ELR (cell line): ENCODE measurements at regions not wholly inside any gene's neighbourhood (a gene's known extent, or its start where the extent isn't known, plus 50 kb on each side); places are given as distances from the start of the nearest gene placed in this dataset.
A peak's percentile ranks its signal among the peaks of the same experiment; 100 is the strongest.
"Not testable (repeated sequence)": the region's sequence is repeated elsewhere in the genome, so short reads cannot be mapped to it uniquely, and the experiment has no call there.

Source experiments
- DNase-seq: peaks from one replicate; pipeline ENCODE4 v3.0.0-alpha.2; 2015; ENCODE audit warnings: low read depth

DNA sequence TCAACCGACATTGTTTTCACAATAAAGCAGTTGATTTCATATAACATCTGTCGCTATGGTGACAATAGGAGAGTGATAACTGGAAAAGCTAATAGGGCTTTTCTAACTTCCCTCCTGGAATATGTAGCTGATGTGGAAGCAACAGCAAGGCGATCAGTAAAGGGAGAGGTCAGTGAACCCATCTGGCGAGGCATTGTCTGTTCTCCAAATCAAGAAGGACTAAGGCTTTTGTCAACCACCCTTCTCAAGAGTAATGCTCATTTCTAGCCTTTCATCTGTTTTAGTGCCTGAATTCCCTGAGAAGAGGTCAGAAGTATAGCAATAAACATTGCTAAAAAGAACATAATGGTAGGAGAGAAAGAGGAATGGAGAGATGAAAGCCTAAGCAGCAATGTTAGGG lies 201.3 kb downstream of the AKAP7 start:
- DNase-seq: no peak

DNA sequence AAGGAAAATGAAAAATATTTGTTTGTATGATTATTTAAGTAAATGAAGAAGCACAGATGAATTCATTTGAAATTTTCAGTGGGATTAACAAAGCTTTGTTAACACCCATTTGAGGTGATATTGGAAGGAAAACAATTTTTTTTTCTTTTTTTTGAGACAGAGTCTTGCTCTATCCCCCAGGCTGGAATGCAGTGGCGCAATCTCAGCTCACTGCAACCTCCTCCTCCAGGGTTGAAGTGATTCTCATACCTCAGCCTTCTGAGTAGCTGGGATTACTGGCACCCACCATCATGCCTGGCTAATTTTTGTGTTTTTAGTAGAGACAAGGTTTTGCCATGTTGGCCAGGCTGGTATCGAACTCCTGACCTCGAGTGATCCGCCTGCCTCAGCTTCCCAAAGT lies 211.6 kb downstream of the AKAP7 start:
- DNase-seq: not testable (repeated sequence)

DNA sequence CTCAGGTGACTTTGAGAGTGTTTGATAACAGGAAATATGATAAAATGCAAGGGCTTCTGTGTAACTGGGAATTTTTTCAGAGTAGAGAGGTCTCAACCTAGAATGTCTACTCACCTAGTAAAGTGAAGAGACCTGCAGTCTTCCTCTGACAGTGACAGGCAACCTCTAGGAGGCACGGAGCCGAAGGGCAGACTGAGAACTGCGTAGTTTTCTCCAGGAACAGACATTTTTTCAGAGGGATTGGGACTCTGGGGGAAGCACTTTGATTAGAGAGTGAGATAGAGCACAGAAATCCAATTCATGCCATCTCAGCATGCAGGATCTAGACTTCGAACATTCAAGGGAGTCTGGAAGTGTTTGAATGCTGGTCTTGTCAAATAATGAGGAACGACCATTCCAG lies 213.3 kb downstream of the AKAP7 start:
- no peak for DNase-seq

DNA sequence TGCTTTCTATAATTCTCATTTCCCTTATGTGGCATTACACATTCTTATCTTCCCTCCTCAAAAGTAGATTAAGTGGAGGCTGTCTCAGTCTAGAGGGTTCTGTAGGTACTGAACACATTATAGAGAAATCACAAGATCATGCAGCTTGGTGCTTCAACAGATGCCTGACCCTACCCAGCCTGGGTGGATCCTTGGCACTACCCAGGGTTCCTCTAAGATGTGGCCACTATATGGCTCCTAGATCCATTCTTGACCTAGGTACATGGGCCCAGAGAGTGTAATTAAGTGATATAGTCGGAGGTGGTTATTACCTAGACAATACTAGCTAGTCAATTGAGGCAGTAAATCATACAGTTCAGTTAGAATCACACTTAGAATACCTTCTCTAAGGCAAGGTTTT lies 213.9 kb downstream of the AKAP7 start:
- no peak for DNase-seq

DNA sequence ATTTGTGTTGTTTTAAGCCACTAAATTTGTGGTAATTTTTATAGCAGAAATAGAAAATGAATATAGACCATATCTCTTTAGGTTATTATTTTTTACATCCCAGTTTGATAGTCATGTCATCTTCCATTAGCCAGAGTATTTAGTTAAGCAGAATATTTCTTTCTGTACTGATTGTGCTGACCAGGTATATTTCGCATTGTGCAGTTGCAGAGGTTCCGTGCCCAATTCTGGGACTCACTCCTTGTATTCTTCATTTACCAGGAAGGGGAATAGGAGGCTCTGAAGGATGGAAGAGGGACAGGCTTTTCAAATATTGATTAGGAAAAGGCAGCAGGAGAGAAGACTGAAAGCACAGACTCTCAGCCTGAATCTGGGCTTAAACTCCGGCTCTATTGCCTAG lies 217.8 kb downstream of the AKAP7 start:
- no peak for DNase-seq

DNA sequence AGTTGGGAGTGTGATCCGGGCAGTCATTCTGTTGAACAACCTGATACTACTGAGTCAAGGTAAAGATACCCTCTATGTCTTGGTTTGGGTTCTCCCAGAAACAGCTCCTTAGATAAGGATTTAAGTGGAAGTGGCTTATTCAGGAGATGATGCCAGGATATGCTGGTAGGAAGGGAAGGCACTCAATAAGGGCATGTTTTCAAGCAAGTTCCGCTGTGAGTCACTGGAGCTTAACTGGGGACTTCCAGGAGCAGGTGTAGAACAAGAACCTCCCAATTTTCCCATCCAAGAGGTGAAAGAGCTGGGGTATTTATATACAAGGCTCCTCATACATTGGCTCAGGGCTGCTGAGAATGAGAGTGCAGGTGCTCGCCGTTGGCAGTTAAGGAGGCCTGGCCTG lies 218.6 kb downstream of the AKAP7 start:
- no peak for DNase-seq

DNA sequence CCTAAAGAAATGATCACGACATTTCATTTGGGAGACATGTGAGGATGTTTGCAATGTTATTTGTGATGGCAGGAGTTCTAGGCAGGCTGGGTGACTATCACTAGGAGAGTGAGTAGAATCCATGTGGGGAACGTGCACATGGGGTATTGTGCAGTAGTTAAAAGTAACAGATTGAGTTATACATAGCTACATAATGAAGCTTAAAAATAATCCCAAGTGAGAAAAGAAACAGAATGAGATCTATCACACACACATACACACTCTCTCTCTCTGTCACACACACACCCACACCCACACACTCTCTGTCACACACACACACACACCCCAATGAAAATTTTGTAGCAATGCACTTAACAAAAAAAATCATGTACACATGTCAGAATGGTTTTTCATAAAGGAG lies 218.7 kb upstream of the ARG1 start:
- no peak for DNase-seq

DNA sequence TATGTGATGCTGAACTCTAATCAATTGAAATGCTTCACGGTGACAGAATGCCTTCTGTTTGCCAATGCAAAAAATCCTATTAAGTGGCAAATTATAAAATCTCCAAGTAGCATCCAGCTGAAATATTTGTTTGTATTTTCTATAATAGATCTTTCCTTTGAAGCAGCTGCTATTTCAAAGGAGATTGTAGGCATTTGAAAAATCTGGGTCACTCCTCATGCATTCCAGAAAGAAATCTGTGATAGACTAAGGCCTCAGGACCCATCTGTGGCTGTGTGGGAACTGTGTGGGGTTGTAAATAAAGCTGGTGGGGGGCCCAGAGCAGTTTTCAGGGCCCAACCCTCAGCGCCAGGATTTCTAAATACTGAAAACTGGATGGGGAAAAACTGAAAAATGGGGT lies 216.9 kb upstream of the ARG1 start:
- no peak for DNase-seq

DNA sequence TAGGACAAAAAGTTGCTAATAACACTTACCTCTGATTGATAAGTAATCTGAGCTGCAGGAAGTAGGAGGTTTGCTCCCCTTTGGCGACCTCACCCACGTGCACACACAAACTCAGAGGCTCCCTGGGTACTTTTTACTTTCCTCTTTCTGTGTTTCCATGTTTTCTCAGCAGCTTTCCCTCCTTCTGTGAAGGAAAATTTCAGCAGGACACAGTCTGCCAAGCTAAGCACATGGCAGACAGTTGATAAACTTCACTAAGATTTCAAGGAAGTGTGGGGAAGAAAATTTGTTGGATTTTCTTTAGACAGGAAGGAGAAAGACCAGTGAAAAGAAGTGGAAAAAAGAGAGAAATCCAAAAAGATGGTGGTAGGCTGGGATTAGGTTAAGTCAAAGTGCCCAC lies 215.5 kb upstream of the ARG1 start:
- DNase-seq: no peak

DNA sequence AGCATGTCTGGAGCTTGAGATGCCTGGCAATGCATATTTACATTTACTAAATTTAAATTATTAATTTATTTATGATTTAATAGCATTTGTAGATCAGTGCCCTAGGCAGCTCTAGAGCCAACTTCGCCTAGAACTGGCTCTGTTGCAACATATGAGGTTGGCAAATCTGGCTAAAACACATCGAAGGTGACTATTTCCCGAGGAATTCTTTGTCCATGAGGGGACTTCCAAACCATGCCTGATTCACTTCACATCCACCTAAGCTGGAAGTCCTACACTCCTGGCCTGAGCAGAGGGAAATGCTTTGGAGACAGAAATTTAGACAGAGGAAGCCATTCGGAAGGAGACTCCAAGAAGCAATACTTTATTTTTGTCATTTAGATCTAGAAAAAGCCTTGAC lies 211.0 kb upstream of the ARG1 start:
- DNase-seq: peak; percentile 34

DNA sequence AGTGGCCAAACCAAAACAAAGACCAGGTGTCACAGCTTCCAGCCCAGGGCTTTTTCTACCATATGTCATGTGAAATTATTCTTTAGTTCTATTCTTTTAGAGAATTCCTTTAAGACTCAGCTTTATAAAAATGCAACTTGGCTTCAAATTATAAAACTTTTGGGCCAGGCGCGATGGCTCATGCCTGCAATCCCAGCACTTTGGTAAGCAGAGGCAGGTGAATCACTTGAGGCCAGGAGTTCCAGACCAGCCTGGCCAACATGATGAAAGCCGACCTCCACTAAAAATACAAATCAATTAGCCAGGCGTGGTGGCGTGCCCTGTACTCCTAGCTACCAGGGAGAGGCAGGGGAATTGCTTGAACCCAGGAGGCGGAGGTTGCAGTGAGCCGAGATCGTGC lies 210.3 kb upstream of the ARG1 start:
- DNase-seq: no peak

DNA sequence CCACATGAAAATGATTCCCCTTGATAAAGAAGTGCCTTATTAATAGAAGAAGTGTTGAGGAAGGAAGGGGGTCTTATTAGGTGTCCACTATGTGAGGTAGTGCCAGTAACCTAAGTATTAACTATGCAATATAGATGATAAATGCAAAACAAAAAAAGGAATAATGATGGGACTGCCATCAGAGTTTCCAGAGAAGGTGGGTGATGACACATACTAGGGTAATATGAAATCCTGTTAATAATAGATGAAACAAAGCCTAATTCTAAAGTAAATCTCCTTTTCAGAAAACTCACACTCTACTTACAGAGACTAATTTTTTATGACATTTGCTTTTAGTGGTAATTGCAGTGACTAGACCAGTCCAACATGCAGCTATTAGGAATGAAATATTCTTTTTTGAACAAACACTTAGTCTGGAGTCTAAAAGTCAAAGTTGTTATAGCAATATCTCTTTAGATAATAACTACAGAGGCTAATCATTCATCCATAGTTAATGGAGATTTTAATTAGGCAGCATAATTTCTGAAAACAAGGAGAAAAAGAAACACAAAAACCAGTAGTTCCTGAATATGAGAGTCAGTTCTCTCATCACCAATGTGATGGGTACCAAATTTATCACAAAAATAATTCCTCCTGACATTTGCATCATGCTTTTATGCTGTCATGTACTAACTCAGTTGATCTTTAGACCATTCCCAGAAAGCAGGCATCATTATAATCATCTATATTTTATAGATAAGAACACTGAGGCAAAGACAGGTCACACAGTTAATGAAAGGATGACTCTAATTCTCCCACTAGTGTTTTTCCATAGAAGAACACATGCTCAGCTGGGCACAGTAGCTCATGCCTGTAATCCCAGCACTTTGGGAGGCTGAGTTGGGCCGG lies 208.8 kb upstream of the ARG1 start:
- DNase-seq: no peak

DNA sequence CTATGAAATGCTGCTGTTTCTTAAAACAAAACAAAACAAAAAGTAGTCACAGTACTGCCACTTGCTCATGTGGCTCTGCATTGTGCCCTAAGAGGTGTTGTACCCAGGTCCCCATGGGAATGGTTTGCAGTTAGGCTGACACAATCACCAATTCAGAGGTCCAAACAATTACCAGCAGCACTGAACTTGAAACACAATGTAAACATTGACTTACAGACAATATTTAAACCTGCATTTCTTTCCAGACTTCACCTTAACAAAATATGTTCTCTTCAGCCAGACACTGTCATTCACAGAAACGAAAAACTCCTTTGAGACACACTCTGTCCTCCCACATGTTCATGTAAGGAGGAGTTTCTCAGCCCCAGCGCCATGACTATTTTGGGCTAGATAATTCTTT lies 206.8 kb upstream of the ARG1 start:
- no peak for DNase-seq

DNA sequence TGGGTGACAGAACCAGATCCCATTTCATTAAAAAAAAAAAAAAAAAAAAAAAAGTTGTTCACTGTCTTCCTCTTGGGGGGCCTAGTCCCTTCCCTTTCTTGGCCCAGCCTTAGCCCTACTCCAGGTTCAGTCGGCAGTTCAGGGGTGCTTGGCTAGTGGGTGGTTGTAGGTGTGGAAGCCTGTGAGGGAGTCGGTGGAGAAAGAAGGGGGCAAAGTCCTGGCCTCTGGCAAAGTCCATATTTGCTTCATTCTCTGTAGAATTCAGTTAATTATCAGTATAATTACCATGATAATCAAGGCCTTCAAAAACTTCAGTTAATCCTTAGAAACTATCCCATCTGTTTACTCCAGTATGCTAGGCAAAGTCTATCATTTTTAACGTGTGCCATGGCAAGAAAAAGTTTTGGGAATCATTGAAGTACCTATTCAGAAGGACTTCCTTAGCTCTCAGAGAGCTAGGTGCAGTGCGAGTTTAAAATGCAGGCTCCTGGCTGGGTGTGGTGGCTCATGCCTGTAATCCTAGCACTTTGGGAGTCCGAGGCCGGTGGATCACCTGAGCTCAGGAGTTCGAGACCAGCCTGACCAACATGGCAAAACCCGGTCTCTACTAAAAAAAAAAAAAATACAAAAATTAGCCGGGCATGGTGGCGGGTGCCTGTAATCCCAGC lies 205.7 kb upstream of the ARG1 start:
- DNase-seq: no peak

DNA sequence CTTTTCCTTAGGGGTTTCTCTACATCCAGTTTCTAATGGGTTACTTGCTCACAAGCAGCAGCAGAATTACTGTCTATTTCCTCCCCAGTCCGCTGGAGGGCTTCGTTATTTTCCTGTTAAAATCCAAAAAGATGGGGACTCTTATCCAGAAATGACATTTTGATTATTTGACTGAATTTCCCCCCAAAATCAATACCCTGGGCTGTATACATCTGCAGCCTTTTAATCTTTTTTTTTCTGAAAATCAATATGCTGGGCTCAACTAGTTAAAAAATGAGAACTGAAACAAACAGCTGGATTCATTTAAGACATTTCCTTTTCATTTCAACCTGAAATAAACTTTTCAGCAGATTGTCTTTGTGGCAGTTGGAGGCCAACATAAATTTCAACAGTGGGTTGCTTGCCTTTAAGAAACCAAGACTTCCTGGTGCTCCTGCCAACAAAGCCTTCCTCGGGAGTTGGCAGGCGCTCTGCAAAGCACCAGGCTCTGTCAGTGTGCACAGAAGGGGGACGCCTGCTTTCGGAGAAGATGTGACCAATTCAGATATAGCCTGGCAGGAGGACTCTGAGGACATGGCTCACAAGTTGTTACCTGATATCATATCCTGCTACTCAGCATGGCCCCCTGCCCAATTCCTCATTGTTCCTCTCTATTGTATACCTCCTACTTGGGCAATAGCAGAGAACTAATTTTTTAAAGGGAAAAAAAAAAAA lies 204.7 kb upstream of the ARG1 start:
- no peak for DNase-seq

DNA sequence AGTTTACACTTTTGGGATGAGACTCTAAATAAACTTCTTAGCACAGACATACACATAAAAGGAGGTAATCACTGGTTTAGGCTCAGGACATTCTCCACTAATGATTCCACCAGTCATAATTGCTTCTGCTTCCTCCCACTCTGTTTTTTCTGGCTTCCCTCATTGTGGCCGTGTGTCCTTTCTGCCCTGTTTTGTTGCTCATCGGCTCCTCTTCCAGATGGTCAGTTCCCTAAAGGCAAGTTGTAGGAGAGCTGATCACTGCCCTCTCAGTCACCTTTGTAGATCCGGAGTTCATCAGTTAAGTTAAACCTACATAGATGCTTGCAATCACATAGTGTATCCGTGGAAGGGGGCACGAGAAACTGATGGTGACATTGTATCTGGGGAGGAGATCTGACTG lies 200.5 kb upstream of the ARG1 start:
- DNase-seq: no peak

DNA sequence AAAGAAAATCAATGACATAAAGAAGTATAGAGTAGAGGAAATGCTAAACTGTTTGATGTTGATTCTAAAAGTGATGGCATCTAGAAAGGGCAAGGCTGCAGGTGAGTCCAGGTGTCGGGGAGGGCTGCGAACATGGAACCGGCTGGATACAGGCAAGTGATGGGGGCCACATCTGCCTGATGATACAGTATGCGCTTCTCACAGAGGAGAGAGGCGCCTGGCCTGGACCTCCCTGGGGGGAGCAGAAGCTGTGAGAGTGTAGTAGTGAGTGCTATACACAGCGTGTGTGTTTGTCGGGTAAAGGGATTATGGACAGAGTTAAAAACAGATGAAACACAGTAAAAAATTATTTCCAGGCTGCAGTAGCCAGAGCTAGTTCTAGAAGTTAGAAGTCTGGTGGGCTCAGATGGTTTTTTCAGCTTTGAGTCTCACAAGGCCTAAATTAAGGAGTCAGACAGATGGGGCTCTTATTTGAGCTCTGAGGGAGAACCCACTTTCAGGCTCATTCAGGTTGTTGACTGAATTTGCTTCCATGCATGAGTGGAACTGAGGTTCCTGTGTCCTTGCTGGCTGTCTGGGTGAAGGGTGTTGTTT lies 195.8 kb upstream of the ARG1 start:
- no peak for DNase-seq

DNA sequence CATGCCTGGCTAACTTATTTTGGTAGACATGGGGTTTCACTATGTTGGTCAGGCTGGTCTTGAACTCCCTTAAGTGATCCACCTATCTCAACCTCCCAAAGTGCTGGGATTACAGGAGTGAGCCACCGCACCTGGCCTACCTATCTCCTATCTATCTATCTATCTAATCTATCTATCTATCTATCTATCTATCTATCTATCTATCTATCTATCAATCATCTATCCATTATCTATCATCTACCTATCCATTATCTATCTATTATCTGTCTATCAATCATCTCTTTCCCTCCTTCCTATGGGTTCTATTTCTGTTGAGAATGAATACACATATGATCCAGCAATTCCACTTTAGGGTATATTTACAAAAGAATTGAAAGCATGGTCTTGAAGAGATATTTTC lies 194.2 kb upstream of the ARG1 start:
- no peak for DNase-seq

DNA sequence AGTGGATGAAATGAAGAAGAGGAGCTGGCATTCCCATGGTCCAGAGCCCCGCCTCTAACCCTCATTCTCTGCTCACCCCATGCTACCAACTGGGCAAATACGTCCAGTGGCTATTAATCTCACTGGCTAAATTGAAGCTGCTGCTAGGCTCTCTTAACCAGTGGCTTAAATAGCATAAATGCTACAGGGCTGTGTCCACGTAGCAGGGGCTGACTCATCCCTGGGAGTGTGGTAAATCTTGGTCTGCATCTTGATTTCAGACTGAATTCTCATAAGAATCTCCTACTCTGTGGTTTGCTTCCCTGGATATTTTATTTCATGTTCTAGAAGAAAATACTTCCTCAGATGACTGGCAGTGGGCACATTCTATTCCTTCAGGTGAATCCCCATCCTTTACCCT lies 193.1 kb upstream of the ARG1 start:
- peak; percentile 69 for DNase-seq

DNA sequence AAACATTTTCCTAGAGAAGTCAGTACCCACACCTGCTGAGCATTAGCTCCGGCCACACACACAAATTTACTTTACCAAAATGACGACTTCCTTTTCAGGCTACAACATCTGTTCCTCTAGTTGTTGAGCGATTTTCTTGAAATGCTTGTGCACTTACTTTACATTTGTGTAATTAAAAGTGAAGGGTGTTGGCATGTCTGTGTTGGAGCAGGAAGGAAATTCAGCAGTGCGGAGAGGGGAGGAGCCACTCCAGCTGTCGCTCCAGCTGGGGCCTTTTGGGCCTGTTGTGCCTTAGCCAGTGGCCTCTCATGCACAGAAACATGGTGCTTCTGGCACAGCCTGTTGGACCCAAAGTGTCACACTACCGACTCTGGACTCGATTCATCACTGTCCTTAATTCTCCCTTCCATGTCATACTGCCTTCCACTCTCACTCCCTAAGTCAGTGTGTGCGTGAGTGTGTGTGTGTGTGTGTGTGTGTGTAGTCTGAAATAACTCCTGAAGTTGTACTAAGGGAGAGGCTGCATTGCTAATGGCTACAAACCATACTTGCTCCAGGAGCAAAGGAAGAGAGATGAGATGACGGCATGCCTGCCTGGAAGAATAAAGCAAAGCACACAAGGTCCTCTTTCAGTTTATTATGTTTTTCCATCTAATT lies 191.8 kb upstream of the ARG1 start:
- DNase-seq: no peak

DNA sequence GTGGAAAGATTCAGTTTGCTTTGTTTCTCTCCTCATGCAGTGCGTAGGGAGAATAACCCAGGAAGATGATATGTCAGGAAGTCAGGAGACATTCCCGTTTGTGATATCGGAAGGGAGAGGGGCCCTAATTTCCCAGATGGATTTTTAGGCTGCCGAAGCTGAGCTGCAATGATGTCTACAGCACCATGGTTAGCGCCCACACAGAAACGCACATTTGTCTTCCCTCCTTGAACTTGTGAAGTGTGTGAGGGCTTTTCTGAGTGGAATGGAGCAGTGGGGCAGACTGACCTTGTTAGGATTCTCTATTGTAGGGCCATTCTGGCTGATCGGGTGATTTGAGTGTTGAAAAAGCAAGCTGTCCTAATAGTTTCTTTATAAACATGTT lies 191.3 kb upstream of the ARG1 start:
- no peak for DNase-seq

DNA sequence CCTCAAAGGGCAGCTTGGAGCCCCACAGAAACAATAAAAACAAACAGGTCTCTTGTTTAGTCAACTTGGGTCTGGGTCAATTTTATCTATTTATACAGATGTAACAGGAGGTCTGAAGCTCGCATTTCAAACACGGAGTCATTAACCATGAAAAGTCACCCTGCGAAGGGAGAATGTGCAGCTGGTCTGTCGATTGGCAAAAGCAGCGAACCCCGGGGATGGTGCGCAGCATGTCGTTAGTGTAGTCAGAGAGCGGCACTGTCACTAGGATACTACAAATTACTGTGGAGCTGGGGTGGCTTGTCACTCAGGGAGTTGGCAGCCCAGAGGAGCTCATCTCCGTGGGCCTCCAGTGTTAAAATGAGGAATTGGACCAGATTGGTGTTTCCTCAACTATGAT lies 190.4 kb upstream of the ARG1 start:
- DNase-seq: no peak
